ENCODE measurements at regions not wholly inside any gene's neighbourhood (a gene's known extent, or its start where the extent isn't known, plus 50 kb on each side); places are given as distances from the start of the nearest gene placed in this dataset.

DNA sequence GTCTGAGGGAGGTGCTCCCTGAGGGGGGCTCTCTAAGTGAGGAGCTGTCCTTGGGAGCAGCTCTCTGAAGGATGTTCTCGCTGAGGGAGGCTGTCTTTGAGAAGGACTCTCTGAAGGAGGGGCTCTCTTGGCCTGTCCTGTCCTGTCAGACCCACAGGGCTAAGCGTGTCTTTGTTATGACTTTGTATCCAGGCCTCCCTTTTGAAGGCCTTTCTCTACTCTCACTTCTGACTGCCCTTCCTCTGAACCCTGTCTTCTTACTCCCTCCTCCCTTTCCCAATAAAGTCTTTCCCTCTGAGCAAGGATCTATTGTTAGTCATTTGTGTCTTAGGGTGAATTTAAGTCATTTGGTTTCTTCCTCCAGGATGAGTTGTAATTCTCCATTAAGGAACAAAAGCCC lies 330.1 kb upstream of the PLET1 start:
- Histone ChIP-seq H3K9ac (ENCODE audit: low read length) (no peak overlapping the region), H4K20me1 (ENCODE audit: insufficient read depth, low read length) (no peaks in the 10 kb centered on the region), H3K36me3 (replicated peaks; ENCODE audit: low read depth, low read length) (no peaks in the 10 kb centered on the region), H3K27ac (ENCODE audit: low read length) (no peak overlapping the region), H3K9me3 (ENCODE audit: insufficient read depth, low read length) (no peaks in the 10 kb centered on the region), H3K4me2 (ENCODE audit: low read length) (no peak overlapping the region), H3K4me1 (ENCODE audit: low read length) (no peaks in the 10 kb centered on the region), H3K79me2 (ENCODE audit: low read length) (no peaks in the 10 kb centered on the region), H3K27me3 (ENCODE audit: low read depth, low read length) (peaks cover 26% of the 10 kb centered on the region), H3K4me3 (ENCODE audit: low read length) (no peak overlapping the region), H2AFZ (ENCODE audit: low read depth, low read length) (no peak overlapping the region)
- no peak for TF ChIP-seq EZH2phosphoT487 (IDR thresholded peaks at IDR 0.05; ENCODE audit: low read depth)
- TF ChIP-seq, protein P1, sequence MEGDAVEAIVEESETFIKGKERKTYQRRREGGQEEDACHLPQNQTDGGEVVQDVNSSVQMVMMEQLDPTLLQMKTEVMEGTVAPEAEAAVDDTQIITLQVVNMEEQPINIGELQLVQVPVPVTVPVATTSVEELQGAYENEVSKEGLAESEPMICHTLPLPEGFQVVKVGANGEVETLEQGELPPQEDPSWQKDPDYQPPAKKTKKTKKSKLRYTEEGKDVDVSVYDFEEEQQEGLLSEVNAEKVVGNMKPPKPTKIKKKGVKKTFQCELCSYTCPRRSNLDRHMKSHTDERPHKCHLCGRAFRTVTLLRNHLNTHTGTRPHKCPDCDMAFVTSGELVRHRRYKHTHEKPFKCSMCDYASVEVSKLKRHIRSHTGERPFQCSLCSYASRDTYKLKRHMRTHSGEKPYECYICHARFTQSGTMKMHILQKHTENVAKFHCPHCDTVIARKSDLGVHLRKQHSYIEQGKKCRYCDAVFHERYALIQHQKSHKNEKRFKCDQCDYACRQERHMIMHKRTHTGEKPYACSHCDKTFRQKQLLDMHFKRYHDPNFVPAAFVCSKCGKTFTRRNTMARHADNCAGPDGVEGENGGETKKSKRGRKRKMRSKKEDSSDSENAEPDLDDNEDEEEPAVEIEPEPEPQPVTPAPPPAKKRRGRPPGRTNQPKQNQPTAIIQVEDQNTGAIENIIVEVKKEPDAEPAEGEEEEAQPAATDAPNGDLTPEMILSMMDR (IDR thresholded peaks at IDR 0.05; ENCODE audit: low read depth, low read length): no peak

DNA sequence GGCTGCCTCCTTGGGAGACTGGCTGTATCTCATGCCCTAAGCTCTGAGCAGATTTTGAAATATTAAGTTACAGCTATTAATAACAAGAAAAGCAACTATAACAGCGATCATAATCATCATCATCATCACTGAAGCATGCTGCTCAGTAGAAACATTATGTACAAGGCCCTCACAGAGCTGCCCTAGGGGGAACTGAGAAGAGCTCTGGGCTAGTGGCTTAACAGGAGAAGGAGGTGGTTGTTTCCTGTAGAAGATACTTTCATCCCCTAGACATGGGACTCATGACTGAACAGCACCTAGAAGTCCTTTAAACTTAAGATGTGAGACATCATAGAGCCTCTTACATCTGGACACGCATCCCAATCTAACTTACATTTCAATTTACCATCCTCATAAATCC lies 332.8 kb upstream of the PLET1 start:
- no peaks in the 10 kb centered on the region for H3K4me1 ChIP-seq (ENCODE audit: low read length)
- H3K4me3 ChIP-seq (ENCODE audit: low read length): no peak overlapping the region
- peaks cover 21% of the 10 kb centered on the region; the same call in 1 of the 2 replicates for H3K27me3 ChIP-seq (ENCODE audit: low read depth, low read length)
- no peaks in the 10 kb centered on the region for H3K9me3 ChIP-seq (ENCODE audit: insufficient read depth, low read length)
- H3K27ac ChIP-seq (ENCODE audit: low read length): no peak overlapping the region
- H4K20me1 ChIP-seq (ENCODE audit: insufficient read depth, low read length): no peaks in the 10 kb centered on the region
- no peaks in the 10 kb centered on the region for H3K36me3 ChIP-seq (replicated peaks; ENCODE audit: low read depth, low read length)
- TF ChIP-seq, protein P1 (IDR thresholded peaks at IDR 0.05; ENCODE audit: low read depth, low read length): no peak
- TF ChIP-seq EZH2phosphoT487 (IDR thresholded peaks at IDR 0.05; ENCODE audit: low read depth): no peak
- no peak overlapping the region for H3K4me2 ChIP-seq (ENCODE audit: low read length)
- H3K9ac ChIP-seq (ENCODE audit: low read length): no peak overlapping the region
- H2AFZ ChIP-seq (ENCODE audit: low read depth, low read length): no peak overlapping the region
- H3K79me2 ChIP-seq (ENCODE audit: low read length): no peaks in the 10 kb centered on the region

DNA sequence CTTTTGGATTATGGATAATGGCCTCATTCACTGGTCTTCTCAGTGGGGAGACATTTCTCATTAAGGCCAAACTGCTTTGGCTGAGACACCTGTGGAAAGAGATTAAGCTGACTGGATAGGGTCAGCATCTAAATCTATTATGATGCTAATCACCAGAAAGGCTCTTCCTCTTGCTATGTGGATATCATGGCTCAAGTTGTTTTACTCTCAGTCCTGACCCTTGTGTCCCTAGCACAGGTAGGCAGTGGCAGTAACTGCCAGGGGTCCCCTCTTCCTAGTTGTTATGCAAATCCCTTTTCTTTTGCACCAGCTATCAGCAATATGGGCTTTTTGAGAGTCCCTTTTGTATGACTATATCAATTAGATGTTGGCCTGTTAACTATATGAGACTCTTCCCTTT lies 335.7 kb upstream of the PLET1 start:
- Histone ChIP-seq H3K4me1 (ENCODE audit: low read length) (no peaks in the 10 kb centered on the region), H3K79me2 (ENCODE audit: low read length) (no peaks in the 10 kb centered on the region), H4K20me1 (ENCODE audit: insufficient read depth, low read length) (no peaks in the 10 kb centered on the region), H3K27me3 (ENCODE audit: low read depth, low read length) (peaks cover 23% of the 10 kb centered on the region; the same call in 1 of the 2 replicates), H3K4me3 (ENCODE audit: low read length) (no peak overlapping the region), H3K4me2 (ENCODE audit: low read length) (no peak overlapping the region), H3K27ac (ENCODE audit: low read length) (no peak overlapping the region), H3K36me3 (replicated peaks; ENCODE audit: low read depth, low read length) (no peaks in the 10 kb centered on the region), H3K9me3 (ENCODE audit: insufficient read depth, low read length) (no peaks in the 10 kb centered on the region), H2AFZ (ENCODE audit: low read depth, low read length) (no peak overlapping the region), H3K9ac (ENCODE audit: low read length) (no peak overlapping the region)
- TF ChIP-seq EZH2phosphoT487 (IDR thresholded peaks at IDR 0.05; ENCODE audit: low read depth): no peak
- TF ChIP-seq, protein P1 (IDR thresholded peaks at IDR 0.05; ENCODE audit: low read depth, low read length): no peak

DNA sequence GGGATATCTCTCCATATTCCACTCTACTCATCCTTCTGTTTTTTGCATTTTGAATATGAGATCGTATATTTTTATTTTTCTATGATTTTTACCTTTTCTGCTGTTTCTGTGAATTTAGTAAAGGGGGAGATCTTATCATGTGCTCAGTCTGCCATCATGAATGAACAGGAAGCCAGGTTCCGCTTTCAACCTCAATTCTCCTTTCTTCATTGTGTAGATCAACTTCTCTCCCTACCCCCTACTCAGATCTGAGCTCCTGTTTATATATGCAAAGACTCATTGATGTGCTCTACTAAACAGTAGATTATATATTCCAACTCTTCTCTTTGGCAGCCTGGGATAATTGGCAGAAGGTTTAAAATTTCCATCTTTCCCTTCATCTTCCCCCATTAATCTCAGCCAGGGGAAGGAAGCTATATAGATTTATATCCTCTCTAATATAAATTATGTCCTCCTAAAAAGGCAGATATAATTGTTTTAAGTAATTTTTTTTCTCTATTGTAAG lies 336.7 kb upstream of the PLET1 start:
- Histone ChIP-seq H3K27ac (ENCODE audit: low read length) (no peak overlapping the region), H3K9me3 (ENCODE audit: insufficient read depth, low read length) (no peaks in the 10 kb centered on the region), H3K4me3 (ENCODE audit: low read length) (no peak overlapping the region), H4K20me1 (ENCODE audit: insufficient read depth, low read length) (no peaks in the 10 kb centered on the region), H2AFZ (ENCODE audit: low read depth, low read length) (no peak overlapping the region), H3K9ac (ENCODE audit: low read length) (no peak overlapping the region), H3K79me2 (ENCODE audit: low read length) (no peaks in the 10 kb centered on the region), H3K4me2 (ENCODE audit: low read length) (no peak overlapping the region), H3K4me1 (ENCODE audit: low read length) (no peaks in the 10 kb centered on the region), H3K36me3 (replicated peaks; ENCODE audit: low read depth, low read length) (no peaks in the 10 kb centered on the region), H3K27me3 (ENCODE audit: low read depth, low read length) (peaks cover 26% of the 10 kb centered on the region)
- TF ChIP-seq EZH2phosphoT487 (IDR thresholded peaks at IDR 0.05; ENCODE audit: low read depth): no peak
- TF ChIP-seq, protein P1 (IDR thresholded peaks at IDR 0.05; ENCODE audit: low read depth, low read length): no peak

All from OCI-LY3 (cell line).